ENCODE measurements at regions not wholly inside any gene's neighbourhood (a gene's known extent, or its start where the extent isn't known, plus 50 kb on each side); places are given as distances from the start of the nearest gene placed in this dataset.

GRCh38 chr20:22264917-22265316 lies 319.5 kb downstream of the FOXA2 start:
- 83% methylated on average over 4 of the region's 4 CpGs for WGBS, 2 donors
- Histone ChIP-seq H3K9me3 (no peaks in the 10 kb centered on the region), H3K36me3 (no peaks in the 10 kb centered on the region), H3K27ac (no peak overlapping the region), H3K27me3 (no peaks in the 10 kb centered on the region), H3K4me1 (no peaks in the 10 kb centered on the region), H3K4me3 (no peak overlapping the region)
- no peak for DNase-seq (ENCODE audit: low spot score in 2 of 2)
- TF ChIP-seq EP300 (IDR thresholded peaks at IDR 0.05) = no peak
- no peak for TF ChIP-seq POLR2A (IDR thresholded peaks at IDR 0.05)
- TF ChIP-seq CTCF (IDR thresholded peaks at IDR 0.05) = no peak

GRCh38 chr20:22260506-22260905 lies 323.9 kb downstream of the FOXA2 start:
- Histone ChIP-seq H3K4me1 (no peaks in the 10 kb centered on the region), H3K36me3 (no peaks in the 10 kb centered on the region), H3K27ac (no peak overlapping the region), H3K4me3 (no peak overlapping the region), H3K9me3 (no peaks in the 10 kb centered on the region), H3K27me3 (no peaks in the 10 kb centered on the region)
- 33 to 60% methylated on average over 1 of the region's 1 CpG for WGBS, 2 donors
- no peak for DNase-seq (ENCODE audit: low spot score in 2 of 2)
- TF ChIP-seq POLR2A (IDR thresholded peaks at IDR 0.05) = no peak
- TF ChIP-seq EP300 (IDR thresholded peaks at IDR 0.05) = no peak
- no peak for TF ChIP-seq CTCF (IDR thresholded peaks at IDR 0.05)

GRCh38 chr20:22257912-22258311 lies 326.5 kb downstream of the FOXA2 start:
- Histone ChIP-seq H3K36me3 (no peaks in the 10 kb centered on the region), H3K4me1 (no peaks in the 10 kb centered on the region), H3K27ac (no peak overlapping the region), H3K9me3 (no peaks in the 10 kb centered on the region), H3K27me3 (no peaks in the 10 kb centered on the region), H3K4me3 (no peak overlapping the region)
- TF ChIP-seq CTCF (IDR thresholded peaks at IDR 0.05) (no peak), POLR2A (IDR thresholded peaks at IDR 0.05) (no peak), EP300 (IDR thresholded peaks at IDR 0.05) (no peak)
- no peak for DNase-seq (ENCODE audit: low spot score in 2 of 2)
- 82 to 84% methylated on average over 6 of the region's 6 CpGs for WGBS, 2 donors

GRCh38 chr20:22248051-22248667 lies 336.2 kb downstream of the FOXA2 start:
- H3K36me3 ChIP-seq = no peaks in the 10 kb centered on the region
- H3K4me1 ChIP-seq = no peaks in the 10 kb centered on the region
- H3K4me3 ChIP-seq = no peak overlapping the region
- no peaks in the 10 kb centered on the region for H3K9me3 ChIP-seq
- no peaks in the 10 kb centered on the region for H3K27me3 ChIP-seq
- H3K27ac ChIP-seq = no peak overlapping the region
- peak in 1 of 2 donors; percentile 33 for DNase-seq (ENCODE audit: low spot score in 2 of 2)
- WGBS, 2 donors = 32 to 34% methylated on average over 5 of the region's 5 CpGs
- no peak for TF ChIP-seq POLR2A (IDR thresholded peaks at IDR 0.05)
- peak in 4 of 5 experiments; percentile 11 to 27 (median 22) for TF ChIP-seq CTCF (IDR thresholded peaks at IDR 0.05)

GRCh38 chr20:22245139-22245538 lies 339.2 kb downstream of the FOXA2 start:
- 71 to 72% methylated on average over 3 of the region's 3 CpGs for WGBS, 2 donors
- no peaks in the 10 kb centered on the region for H3K4me1 ChIP-seq
- H3K4me3 ChIP-seq = no peak overlapping the region
- no peak for TF ChIP-seq CTCF (IDR thresholded peaks at IDR 0.05)
- no peak for TF ChIP-seq POLR2A (IDR thresholded peaks at IDR 0.05)
- TF ChIP-seq EP300 (IDR thresholded peaks at IDR 0.05) = no peak
- H3K27ac ChIP-seq = no peak overlapping the region
- no peak for DNase-seq (ENCODE audit: low spot score in 2 of 2)
- no peaks in the 10 kb centered on the region for H3K9me3 ChIP-seq
- H3K27me3 ChIP-seq = no peaks in the 10 kb centered on the region
- H3K36me3 ChIP-seq = no peaks in the 10 kb centered on the region
